ENCODE measurements at regions not wholly inside any gene's neighbourhood (a gene's known extent, or its start where the extent isn't known, plus 50 kb on each side); places are given as distances from the start of the nearest gene placed in this dataset.

- peaks cover 84% of the 10 kb centered on the region for H3K9me3 ChIP-seq (ENCODE audit: low read length)
- no peaks in the 10 kb centered on the region for H3K27me3 ChIP-seq (ENCODE audit: control insufficient read depth in 1 of 2, insufficient read depth in 2 of 2, low read length in 2 of 2)
- no peak overlapping the region for H3K27ac ChIP-seq (ENCODE audit: extremely low read length, insufficient read depth, low read length)
- no peaks in the 10 kb centered on the region for H3K4me1 ChIP-seq (ENCODE audit: insufficient read depth, low read length)
- no peak overlapping the region for H3K4me3 ChIP-seq (replicated peaks in 1 of 3; ENCODE audit: insufficient read depth in 1 of 3, low read depth in 2 of 3, low read length in 3 of 3)
- no peaks in the 10 kb centered on the region for H4K20me1 ChIP-seq (ENCODE audit: insufficient read depth, low read length)
- in situ Hi-C loops (cut with HindIII; ENCODE audit: extremely low pct_ligation_motif_present, low pct_unique_long_range_greater_than_20kb) = no loop called here
- no peak for DNase-seq (ENCODE audit: low spot score)
- ChIA-PET CTCF (ENCODE audit: low intra/inter-chr PET ratio, low total read pairs) (no interaction called here), POLR2A (no interaction called here)
- BruUV-seq (replicated peaks) = no TSS peak
- WGBS (ENCODE audit: low lambda C conversion rate) = 18% methylated on average over 2 of the region's 2 CpGs
- H2AFZ ChIP-seq (ENCODE audit: low read length) = no peak overlapping the region
- intact Hi-C loops (cut with micrococcal nuclease; ENCODE audit: unreplicated experiment) = no loop called here
- H3K79me2 ChIP-seq (ENCODE audit: insufficient read depth, low read length) = no peaks in the 10 kb centered on the region
- H3K36me3 ChIP-seq (replicated peaks in 1 of 2; ENCODE audit: control insufficient read depth in 1 of 2, insufficient read depth in 2 of 2, low read length in 2 of 2) = no peaks in the 10 kb centered on the region
- no peak for FAIRE-seq
- no peak overlapping the region for H3K9ac ChIP-seq (ENCODE audit: insufficient read depth, low read depth, low read length)
- no peak for ATAC-seq
- no peak for TF ChIP-seq TCF7 (IDR thresholded peaks at IDR 0.05; ENCODE audit: low read depth)
- TF ChIP-seq ZNF432 (CRISPR knock-in tag; IDR thresholded peaks at IDR 0.05; ENCODE audit: borderline replicate concordance) = no peak
- no peak for TF ChIP-seq JUN (CRISPR knock-in tag; IDR thresholded peaks at IDR 0.05)
- no peak for TF ChIP-seq ZBTB26 (CRISPR knock-in tag; IDR thresholded peaks at IDR 0.05; ENCODE audit: borderline replicate concordance)
- no peak for TF ChIP-seq ELF3 (CRISPR knock-in tag; IDR thresholded peaks at IDR 0.05)
- no peak for TF ChIP-seq TEAD3 (CRISPR knock-in tag; optimal IDR thresholded peaks at IDR 0.05; ENCODE audit: borderline replicate concordance)
- no peak for TF ChIP-seq SYNCRIP (IDR thresholded peaks at IDR 0.05; ENCODE audit: insufficient read depth, low read depth, low read length)
- no peak for TF ChIP-seq YEATS4 (CRISPR knock-in tag; IDR thresholded peaks at IDR 0.05; ENCODE audit: borderline replicate concordance)
- no peak for TF ChIP-seq FOXK1 (CRISPR knock-in tag; IDR thresholded peaks at IDR 0.05; ENCODE audit: borderline replicate concordance, low read depth)
- no peak for TF ChIP-seq CC2D1A (CRISPR knock-in tag; IDR thresholded peaks at IDR 0.05)
- no peak for TF ChIP-seq GMEB2 (CRISPR knock-in tag; IDR thresholded peaks at IDR 0.05; ENCODE audit: low read depth)
- no peak for TF ChIP-seq ATF7 (IDR thresholded peaks at IDR 0.05)
- no peak for TF ChIP-seq ATF7 (CRISPR knock-in tag; IDR thresholded peaks at IDR 0.05)
- TF ChIP-seq IRX3 (CRISPR knock-in tag; IDR thresholded peaks at IDR 0.05; ENCODE audit: borderline replicate concordance, low read depth) = no peak
- TF ChIP-seq ZNF674 (CRISPR knock-in tag; IDR thresholded peaks at IDR 0.05; ENCODE audit: low read depth) = no peak
- no peak for TF ChIP-seq DR1 (CRISPR knock-in tag; IDR thresholded peaks at IDR 0.05)
- no peak overlapping the region for H3K4me2 ChIP-seq (ENCODE audit: low read depth, low read length)
Measured at GRCh38 chr5:166719991-166720390, 1571.5 kb upstream of the WWC1 start.
